Kidney epithelial cell (primary cell): ENCODE measurements at regions not wholly inside any gene's neighbourhood (a gene's known extent, or its start where the extent isn't known, plus 50 kb on each side); places are given as distances from the start of the nearest gene placed in this dataset.
"Not testable (repeated sequence)": the region's sequence is repeated elsewhere in the genome, so short reads cannot be mapped to it uniquely, and the experiment has no call there.

ENCODE experiments used
- DNase-seq: peaks from one replicate; pipeline ENCODE4 v3.0.0-alpha.2; 2010; ENCODE audit warnings: low read depth
- H3K27me3 ChIP-seq: 2 replicates; pipeline ENCODE4 v1.6.0; 2011; ENCODE audit warnings: low read length; ENCODE audit not compliant: control insufficient read depth, insufficient read depth
- H3K36me3 ChIP-seq: 2 replicates; pipeline ENCODE4 v1.5.1; 2011; ENCODE audit warnings: low read length; ENCODE audit not compliant: control insufficient read depth, insufficient read depth
- H3K4me3 ChIP-seq: 2 replicates; pipeline ENCODE4 v1.5.1; 2011; ENCODE audit warnings: low read depth, mild to moderate bottlenecking, control low read depth, low read length
- CTCF ChIP-seq: IDR thresholded peaks from 2 replicates; pipeline ENCODE4 v1.5.1; 2011; ENCODE audit warnings: mild to moderate bottlenecking, moderate library complexity, low read length, control low read depth, inconsistent platforms; ENCODE audit not compliant: insufficient read depth, poor library complexity, severe bottlenecking

- no peak for TF ChIP-seq CTCF
- no peak for DNase-seq
- Histone ChIP-seq H3K27me3 (no peaks in the 10 kb centered on the region), H3K4me3 (no peak overlapping the region), H3K36me3 (no peaks in the 10 kb centered on the region)
These were observed 721.4 kb upstream of the GOT2 start for GRCh38 chr16:59455497-59455896.

GRCh38 chr16:59450513-59450912, 716.4 kb upstream of the GOT2 start:
- DNase-seq, H3K4me3 ChIP-seq, H3K36me3 ChIP-seq, H3K27me3 ChIP-seq: not testable (repeated sequence)

- Histone ChIP-seq H3K4me3 (no peak overlapping the region), H3K27me3 (no peaks in the 10 kb centered on the region), H3K36me3 (no peaks in the 10 kb centered on the region)
- TF ChIP-seq CTCF: no peak
- no peak for DNase-seq
These were observed 706.4 kb upstream of the GOT2 start for GRCh38 chr16:59440502-59440901.

- no peaks in the 10 kb centered on the region for H3K27me3 ChIP-seq
- no peak for DNase-seq
- H3K4me3 ChIP-seq: no peak overlapping the region
- TF ChIP-seq CTCF: no peak
- H3K36me3 ChIP-seq: no peaks in the 10 kb centered on the region
These were observed 698.8 kb upstream of the GOT2 start for GRCh38 chr16:59432896-59433295.

GRCh38 chr16:59432276-59432675, 698.2 kb upstream of the GOT2 start:
- no peak for DNase-seq
- Histone ChIP-seq H3K27me3 (no peaks in the 10 kb centered on the region), H3K4me3 (no peak overlapping the region), H3K36me3 (no peaks in the 10 kb centered on the region)
- TF ChIP-seq CTCF: no peak

- TF ChIP-seq CTCF: no peak
- H3K4me3 ChIP-seq: no peak overlapping the region
- H3K27me3 ChIP-seq: no peaks in the 10 kb centered on the region
- no peak for DNase-seq
- no peaks in the 10 kb centered on the region for H3K36me3 ChIP-seq
These were observed 690.7 kb upstream of the GOT2 start for GRCh38 chr16:59424714-59425273.
